ENCODE measurements at regions not wholly inside any gene's neighbourhood (a gene's known extent, or its start where the extent isn't known, plus 50 kb on each side); places are given as distances from the start of the nearest gene placed in this dataset.

DNA sequence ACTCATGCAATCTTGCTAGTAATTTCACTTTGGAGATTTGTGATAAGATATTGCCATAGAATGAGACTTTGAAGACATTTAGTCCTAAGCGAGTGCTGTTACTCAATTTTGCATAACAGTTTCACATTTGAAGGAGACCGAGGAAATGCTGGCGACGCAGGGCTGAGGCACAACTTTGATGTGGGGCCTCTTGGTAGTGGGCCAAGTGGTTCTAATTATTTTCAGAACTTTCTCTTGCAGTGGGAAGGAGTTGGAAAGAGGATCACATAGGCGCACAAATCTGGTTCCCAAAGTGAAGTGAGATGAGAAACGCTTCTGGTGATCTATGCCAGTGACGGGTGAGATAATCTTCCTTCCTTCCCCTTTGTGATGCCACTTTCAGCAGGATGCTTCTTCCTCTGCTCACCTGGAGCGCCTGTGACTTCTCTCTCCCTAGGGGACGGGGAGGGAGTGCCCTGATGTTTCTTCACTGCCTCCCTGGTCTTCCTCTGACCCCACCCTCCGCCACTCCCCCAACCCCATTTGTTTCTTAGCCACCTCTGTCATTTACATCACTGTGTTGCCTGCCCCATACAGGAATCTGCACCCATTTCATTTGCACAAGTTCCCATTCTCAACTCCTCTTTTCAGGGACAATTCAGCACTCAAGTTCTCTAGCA, 138.9 kb upstream of the MID1 start:
- peak overlapping the region; percentile 67 for H3K27ac ChIP-seq
- TF ChIP-seq, protein P1, sequence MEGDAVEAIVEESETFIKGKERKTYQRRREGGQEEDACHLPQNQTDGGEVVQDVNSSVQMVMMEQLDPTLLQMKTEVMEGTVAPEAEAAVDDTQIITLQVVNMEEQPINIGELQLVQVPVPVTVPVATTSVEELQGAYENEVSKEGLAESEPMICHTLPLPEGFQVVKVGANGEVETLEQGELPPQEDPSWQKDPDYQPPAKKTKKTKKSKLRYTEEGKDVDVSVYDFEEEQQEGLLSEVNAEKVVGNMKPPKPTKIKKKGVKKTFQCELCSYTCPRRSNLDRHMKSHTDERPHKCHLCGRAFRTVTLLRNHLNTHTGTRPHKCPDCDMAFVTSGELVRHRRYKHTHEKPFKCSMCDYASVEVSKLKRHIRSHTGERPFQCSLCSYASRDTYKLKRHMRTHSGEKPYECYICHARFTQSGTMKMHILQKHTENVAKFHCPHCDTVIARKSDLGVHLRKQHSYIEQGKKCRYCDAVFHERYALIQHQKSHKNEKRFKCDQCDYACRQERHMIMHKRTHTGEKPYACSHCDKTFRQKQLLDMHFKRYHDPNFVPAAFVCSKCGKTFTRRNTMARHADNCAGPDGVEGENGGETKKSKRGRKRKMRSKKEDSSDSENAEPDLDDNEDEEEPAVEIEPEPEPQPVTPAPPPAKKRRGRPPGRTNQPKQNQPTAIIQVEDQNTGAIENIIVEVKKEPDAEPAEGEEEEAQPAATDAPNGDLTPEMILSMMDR (conservative IDR thresholded peaks at IDR 0.05) = no peak

GRCh38 chrX:10761447-10761846, 141.1 kb upstream of the MID1 start:
- TF ChIP-seq, protein P1 (conservative IDR thresholded peaks at IDR 0.05) = no peak
- peak overlapping the region; percentile 67 for H3K27ac ChIP-seq

DNA sequence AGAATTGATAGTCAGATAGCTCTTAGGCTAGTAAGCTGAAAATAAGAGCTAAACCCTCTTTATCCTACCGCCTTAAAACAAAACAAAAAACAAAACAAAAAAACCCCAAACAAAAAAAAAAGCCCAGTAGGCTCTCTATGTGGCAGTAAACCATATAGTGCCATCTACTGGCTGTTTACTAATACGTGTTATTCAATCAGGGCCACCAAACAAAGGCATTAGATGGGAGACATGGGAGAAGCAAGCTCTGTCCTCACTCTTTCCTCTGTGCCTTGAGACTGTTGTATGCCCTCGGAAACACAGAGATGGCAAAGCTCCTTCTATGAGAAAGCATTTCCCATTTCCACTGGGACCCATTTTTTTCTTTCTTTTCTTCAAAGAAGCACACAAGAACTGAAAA, 148.8 kb upstream of the MID1 start:
- TF ChIP-seq, protein P1 (conservative IDR thresholded peaks at IDR 0.05) = no peak; the same call in 1 of the 2 replicates
- H3K27ac ChIP-seq = no peak overlapping the region

- TF ChIP-seq, protein P1 (conservative IDR thresholded peaks at IDR 0.05) = no peak
- no peak overlapping the region for H3K27ac ChIP-seq
Measured at GRCh38 chrX:10769696-10770619, 149.6 kb upstream of the MID1 start.

DNA sequence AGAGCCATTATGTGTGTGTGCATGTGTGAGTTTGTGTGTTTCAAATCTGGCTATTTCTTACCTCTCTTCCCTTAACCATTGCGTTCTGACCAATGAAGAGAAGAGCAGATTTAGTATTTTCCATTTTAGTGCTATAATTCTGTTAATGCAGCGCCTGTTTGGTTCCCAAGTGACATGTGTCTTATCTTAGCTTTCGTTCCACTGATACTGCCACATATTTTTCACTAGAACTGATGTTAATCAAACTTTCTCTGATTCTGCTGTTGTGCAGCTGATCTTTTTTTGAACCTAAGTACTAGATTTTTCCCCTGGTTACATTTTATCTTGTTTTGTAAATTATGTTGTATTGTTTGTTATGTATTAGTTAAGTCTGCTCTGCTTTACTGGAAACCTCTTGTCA, 152.9 kb upstream of the MID1 start:
- no peak overlapping the region for H3K27ac ChIP-seq
- TF ChIP-seq, protein P1 (conservative IDR thresholded peaks at IDR 0.05) = no peak

DNA sequence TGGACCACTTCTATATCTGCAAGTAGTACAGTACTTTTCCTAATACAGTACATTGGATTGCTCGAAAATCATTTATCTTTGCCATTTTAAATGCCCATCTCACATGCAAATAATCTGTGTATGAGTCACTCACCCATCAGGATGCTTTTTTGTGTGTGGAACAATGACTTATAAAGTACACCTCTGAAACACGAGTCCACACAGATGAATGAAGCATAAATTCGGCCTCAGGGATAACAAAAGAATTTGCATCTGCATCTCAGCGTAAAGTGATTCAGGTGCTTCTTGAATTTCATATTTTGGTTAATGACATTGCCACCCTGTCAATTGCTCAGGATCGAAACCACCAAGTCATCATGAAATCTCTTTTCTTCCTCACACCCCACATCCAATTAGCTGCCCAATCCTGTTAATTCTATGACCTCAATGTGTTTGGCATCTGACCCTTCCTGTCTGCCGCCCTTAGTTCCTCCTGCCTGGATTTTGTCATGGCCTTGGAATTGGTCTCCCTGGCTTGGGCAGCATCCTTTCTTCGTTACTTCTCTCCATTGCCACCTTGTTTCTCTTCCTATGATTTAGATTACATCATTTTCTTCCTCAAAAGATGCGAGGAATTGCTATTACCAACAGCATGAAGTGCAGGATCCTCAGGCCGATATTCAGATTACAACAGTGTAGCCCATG, 161.6 kb upstream of the MID1 start:
- no peak overlapping the region for H3K27ac ChIP-seq
- TF ChIP-seq, protein P1 (conservative IDR thresholded peaks at IDR 0.05) = no peak

- TF ChIP-seq, protein P1 (conservative IDR thresholded peaks at IDR 0.05) = no peak
- H3K27ac ChIP-seq = no peak overlapping the region
Measured at GRCh38 chrX:10783451-10783995, 163.1 kb upstream of the MID1 start.
